ENCODE measurements at regions not wholly inside any gene's neighbourhood (a gene's known extent, or its start where the extent isn't known, plus 50 kb on each side); places are given as distances from the start of the nearest gene placed in this dataset.

- peak; percentile 62 for DNase-seq (ENCODE audit: low spot score)
These were observed 64.3 kb downstream of the MRPL14 start for GRCh38 chr6:44062771-44063560.

GRCh38 chr6:44062105-44062770 lies 65.0 kb downstream of the MRPL14 start:
- no peak for DNase-seq (ENCODE audit: low spot score)

- no peak for DNase-seq (ENCODE audit: low spot score)
These were observed 65.7 kb downstream of the MRPL14 start for GRCh38 chr6:44061375-44062104.

GRCh38 chr6:44060612-44061374 lies 66.5 kb downstream of the MRPL14 start:
- no peak for DNase-seq (ENCODE audit: low spot score)

GRCh38 chr6:44059359-44060346 lies 67.6 kb downstream of the MRPL14 start:
- DNase-seq (ENCODE audit: low spot score), result no peak

GRCh38 chr6:44058617-44059358 lies 68.5 kb downstream of the MRPL14 start:
- DNase-seq (ENCODE audit: low spot score), result peak; percentile 55

- no peak for DNase-seq (ENCODE audit: low spot score)
These were observed 69.2 kb downstream of the MRPL14 start for GRCh38 chr6:44057931-44058616.

- no peak for DNase-seq (ENCODE audit: low spot score)
These were observed 69.9 kb downstream of the MRPL14 start for GRCh38 chr6:44057238-44057930.

- no peak for DNase-seq (ENCODE audit: low spot score)
These were observed 70.6 kb downstream of the MRPL14 start for GRCh38 chr6:44056392-44057237.

GRCh38 chr6:44054721-44055559 lies 72.3 kb downstream of the MRPL14 start:
- DNase-seq (ENCODE audit: low spot score), result no peak

GRCh38 chr6:44053760-44054556 lies 73.3 kb downstream of the MRPL14 start:
- DNase-seq (ENCODE audit: low spot score), result no peak

GRCh38 chr6:44053106-44053756 lies 74.0 kb downstream of the MRPL14 start:
- DNase-seq (ENCODE audit: low spot score), result no peak

GRCh38 chr6:44052419-44053023 lies 74.7 kb downstream of the MRPL14 start:
- DNase-seq (ENCODE audit: low spot score), result no peak

GRCh38 chr6:44051515-44051914 lies 75.7 kb downstream of the MRPL14 start:
- DNase-seq (ENCODE audit: low spot score), result no peak

- DNase-seq (ENCODE audit: low spot score), result no peak
These were observed 76.3 kb downstream of the MRPL14 start for GRCh38 chr6:44050872-44051505.

Measured in hematopoietic multipotent progenitor cell treated with erythropoietin and hydrocortisone succinate and interleukin-3 and kit ligand, for 15 days (in vitro differentiated cells).